ENCODE measurements at regions not wholly inside any gene's neighbourhood (a gene's known extent, or its start where the extent isn't known, plus 50 kb on each side); places are given as distances from the start of the nearest gene placed in this dataset.
"Not testable (repeated sequence)": the region's sequence is repeated elsewhere in the genome, so short reads cannot be mapped to it uniquely, and the experiment has no call there.

DNA sequence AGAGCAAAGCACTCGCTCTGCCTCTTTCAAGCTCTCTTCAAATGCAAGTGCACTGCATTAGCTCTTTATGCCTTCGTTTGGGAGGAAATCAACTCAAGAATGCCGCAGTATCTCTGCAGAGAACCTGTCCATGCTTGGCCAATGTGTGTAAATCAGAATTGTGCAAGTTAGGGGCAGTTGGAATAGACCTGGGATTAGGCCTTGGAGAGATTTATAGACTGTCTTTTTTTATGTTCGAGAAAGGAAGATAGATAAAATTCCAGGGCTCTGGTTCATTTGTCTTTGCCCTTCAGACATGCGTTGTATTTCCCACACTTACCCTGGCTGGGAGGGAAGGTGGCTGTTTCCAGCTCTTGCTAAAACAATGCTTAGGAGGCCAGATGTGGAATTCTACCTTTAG lies 163.7 kb downstream of the MOBP start:
- no peak overlapping the region for H3K4me3 ChIP-seq (replicated peaks; ENCODE audit: low read depth, low read length)
- no peak for DNase-seq (ENCODE audit: low read depth)
- no peak for TF ChIP-seq CTCF (IDR thresholded peaks at IDR 0.05; ENCODE audit: low read length, missing control alignments)

DNA sequence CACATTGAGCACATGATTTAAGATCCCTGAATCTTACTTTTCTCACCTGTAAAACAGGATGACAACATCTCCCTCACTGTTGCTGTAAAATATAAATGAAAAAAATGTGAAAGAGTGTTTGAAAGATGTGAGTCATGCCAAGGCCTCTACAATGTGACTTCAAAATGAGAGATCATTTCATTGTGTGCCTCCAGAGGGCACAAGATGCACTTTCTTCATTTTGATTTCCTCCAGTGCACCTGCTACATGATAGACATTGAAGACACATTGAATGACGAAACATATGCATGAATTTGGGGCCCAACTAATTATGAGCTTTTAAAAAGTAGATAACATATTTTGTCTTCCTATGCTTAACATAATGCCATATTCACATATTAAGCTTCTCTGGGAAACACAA lies 170.3 kb downstream of the MOBP start:
- peak; percentile 45 for DNase-seq (ENCODE audit: low read depth)
- no peak overlapping the region for H3K4me3 ChIP-seq (replicated peaks; ENCODE audit: low read depth, low read length)
- TF ChIP-seq CTCF (IDR thresholded peaks at IDR 0.05; ENCODE audit: low read length, missing control alignments) = peak; percentile 36

- no peak overlapping the region for H3K4me3 ChIP-seq (replicated peaks; ENCODE audit: low read depth, low read length)
- TF ChIP-seq CTCF (IDR thresholded peaks at IDR 0.05; ENCODE audit: low read length, missing control alignments) = no peak
- DNase-seq (ENCODE audit: low read depth) = peak; percentile 21
Observed at GRCh38 chr3:39638301-39638700, 170.8 kb downstream of the MOBP start.

- peak; percentile 93 for DNase-seq (ENCODE audit: low read depth)
Observed at GRCh38 chr3:39639344-39640236, 169.8 kb upstream of the MYRIP start.

DNA sequence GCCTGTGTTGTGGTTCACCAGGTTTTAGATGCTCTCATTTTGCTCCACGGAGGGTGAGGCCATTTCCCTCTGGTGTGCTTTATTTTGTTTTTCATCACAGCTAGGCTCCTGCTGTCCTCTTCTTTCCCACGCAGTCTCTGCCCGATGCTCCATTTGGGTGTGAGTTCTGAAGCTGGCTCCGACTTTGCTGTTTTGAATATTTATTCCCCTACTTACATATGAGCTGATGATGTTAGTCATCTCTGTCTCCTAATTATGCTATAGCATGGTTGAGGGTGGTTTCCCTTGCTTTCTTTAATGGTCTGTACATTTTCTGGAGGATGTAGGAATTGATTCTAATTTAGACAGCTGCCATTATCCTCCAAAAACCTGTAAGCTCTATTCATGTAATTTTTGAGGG lies 168.1 kb upstream of the MYRIP start:
- H3K4me3 ChIP-seq (replicated peaks; ENCODE audit: low read depth, low read length) = no peak overlapping the region
- DNase-seq (ENCODE audit: low read depth) = no peak
- no peak for TF ChIP-seq CTCF (IDR thresholded peaks at IDR 0.05; ENCODE audit: low read length, missing control alignments)

More at GRCh38 chr3:39639344-39640236, 169.8 kb upstream of the MYRIP start:
- H3K4me3 ChIP-seq (replicated peaks; ENCODE audit: low read depth, low read length) = no peak overlapping the region
- no peak for TF ChIP-seq CTCF (IDR thresholded peaks at IDR 0.05; ENCODE audit: low read length, missing control alignments)

- no peak for TF ChIP-seq CTCF (IDR thresholded peaks at IDR 0.05; ENCODE audit: low read length, missing control alignments)
- no peak overlapping the region for H3K4me3 ChIP-seq (replicated peaks; ENCODE audit: low read depth, low read length)
- peak; percentile 81 for DNase-seq (ENCODE audit: low read depth)
Observed at GRCh38 chr3:39644176-39644575, 165.2 kb upstream of the MYRIP start.

DNA sequence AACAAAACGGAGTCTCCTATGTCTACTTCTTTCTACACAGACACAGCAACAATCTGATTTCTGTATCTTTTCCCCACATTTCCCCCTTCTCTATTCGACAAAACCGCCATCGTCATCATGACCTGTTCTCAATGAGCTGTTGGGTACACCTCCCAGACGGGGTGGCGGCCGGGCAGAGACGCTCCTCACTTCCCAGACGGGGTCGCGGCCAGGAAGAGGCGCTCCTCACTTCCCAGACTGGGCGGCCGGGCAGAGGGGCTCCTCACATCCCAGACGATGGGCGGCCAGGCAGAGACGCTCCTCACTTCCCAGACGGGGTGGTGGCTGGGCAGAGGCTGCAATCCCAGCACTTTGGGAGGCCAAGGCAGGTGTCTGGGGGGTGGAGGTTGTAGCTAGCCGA lies 158.2 kb upstream of the MYRIP start:
- DNase-seq (ENCODE audit: low read depth); H3K4me3 ChIP-seq (replicated peaks; ENCODE audit: low read depth, low read length): not testable (repeated sequence)
